AG20443 (cell line): ENCODE measurements at regions not wholly inside any gene's neighbourhood (a gene's known extent, or its start where the extent isn't known, plus 50 kb on each side); places are given as distances from the start of the nearest gene placed in this dataset.

Experiments used
- DNase-seq: peaks from one replicate; pipeline ENCODE4 v3.0.0; 2012; ENCODE audit warnings: low spot score, mixed read lengths

DNA sequence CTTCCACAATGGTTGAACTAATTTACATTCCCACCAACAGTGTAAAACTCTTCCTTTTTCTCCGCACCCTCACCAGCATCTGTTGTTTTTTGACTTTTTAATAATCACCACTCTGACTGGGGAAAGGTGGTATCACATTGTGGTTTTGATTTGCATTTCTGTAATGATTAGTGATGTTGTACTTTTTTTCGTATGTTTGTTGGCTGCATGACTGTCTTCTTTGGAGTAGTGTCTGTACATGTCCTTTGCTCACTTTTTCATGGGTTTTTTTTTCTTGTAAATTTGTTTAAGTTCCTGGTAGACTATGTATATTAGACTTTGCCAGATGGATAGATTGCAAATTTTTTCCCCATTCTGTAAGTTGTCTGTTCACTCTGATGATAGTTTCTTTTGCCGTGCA is 574.8 kb downstream of the KCNJ3 start:
- DNase-seq: no peak

GRCh38 chr2:155266583-155266982 is 568.1 kb downstream of the KCNJ3 start:
- no peak for DNase-seq

- DNase-seq: no peak
Observed at GRCh38 chr2:155266109-155266508, 567.6 kb downstream of the KCNJ3 start.

DNA sequence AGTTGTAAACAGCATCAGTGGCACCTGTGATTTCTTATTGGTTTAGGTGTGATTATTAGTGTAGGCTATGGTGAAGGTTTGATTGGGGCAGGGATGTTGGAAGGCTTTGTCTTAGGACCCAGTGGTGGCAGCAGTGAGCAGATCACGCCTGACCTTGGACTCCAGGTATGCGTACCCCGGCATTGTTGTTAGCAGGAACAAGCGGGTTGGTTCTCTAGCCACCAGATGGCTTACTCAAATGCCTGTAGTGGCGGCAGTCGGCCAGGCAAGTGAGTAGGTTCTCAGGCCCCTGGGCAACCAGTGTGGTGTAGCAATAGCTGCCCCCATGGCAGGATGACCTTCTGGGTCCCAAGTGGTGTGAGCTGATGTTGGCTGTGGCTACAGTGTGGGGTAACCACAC is 558.3 kb downstream of the KCNJ3 start:
- no peak for DNase-seq

DNA sequence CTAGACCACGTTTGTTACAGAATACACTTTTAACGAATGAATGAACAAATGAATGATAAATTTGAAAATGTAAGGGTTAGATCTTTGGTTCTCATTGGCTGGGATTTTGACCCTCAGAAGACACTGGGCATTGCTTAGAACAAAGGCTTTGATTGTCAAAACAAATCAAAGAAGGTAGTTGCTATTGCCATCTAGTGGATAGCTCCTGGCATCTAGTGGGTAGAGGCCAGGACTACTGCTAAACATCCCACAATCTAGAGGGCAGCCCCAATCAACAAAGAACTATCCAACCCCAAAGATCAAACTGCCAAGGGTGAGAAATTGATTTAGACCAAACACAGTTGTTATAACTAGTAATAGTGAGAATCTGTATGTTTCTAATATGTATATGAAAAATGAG is 552.3 kb downstream of the KCNJ3 start:
- no peak for DNase-seq

GRCh38 chr2:155240176-155240575 is 541.7 kb downstream of the KCNJ3 start:
- DNase-seq: no peak

DNA sequence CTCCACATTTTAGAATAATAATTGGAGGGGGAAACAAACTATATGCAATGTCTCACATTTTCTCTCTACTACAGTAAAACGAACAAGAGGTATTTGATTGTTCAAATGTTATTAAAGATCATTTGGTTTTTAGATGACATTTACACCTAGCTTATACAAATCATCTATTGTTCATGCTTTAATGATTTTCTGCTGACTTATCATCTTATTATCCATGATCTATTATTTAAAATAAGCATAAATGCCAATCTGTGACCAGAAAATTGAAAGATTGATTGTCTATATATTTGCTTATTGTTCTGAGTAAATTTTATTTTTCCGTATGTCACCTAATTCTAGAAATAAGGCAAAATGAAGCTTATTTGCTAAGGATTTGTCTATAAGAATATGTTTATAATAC is 537.2 kb downstream of the KCNJ3 start:
- no peak for DNase-seq

DNA sequence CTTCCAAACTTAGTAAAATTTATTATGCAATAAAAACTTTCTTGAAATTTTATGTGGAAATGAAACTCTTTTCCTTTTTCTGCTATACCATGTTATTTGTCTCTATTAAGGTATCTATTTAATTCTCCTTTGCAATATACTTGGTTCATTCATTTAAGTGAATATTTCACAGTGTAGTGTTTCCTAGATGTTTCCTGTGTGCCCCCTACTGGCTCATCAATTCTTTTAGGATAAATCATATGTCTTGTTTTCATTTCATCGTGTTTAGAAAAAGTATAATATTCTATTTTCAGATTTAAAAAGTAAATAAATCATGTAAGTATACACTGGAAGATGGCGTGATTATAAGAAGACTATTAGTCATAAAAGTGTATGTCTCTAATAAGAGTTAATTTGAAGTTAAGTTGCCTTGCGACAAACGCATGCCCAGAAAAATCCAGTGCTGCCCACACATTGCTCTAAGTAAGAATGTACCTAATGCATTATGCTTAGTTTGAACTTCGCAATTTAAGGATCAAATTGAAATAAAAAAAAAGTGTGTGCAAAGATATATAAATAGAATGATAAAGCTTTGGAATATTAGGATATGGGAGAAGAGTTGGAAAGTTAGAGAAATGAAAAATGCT is 525.4 kb downstream of the KCNJ3 start:
- DNase-seq: no peak

GRCh38 chr2:155218945-155219344 is 520.5 kb downstream of the KCNJ3 start:
- no peak for DNase-seq

- no peak for DNase-seq
Observed at GRCh38 chr2:155218292-155218924, 519.9 kb downstream of the KCNJ3 start.

GRCh38 chr2:155215037-155215707 is 516.7 kb downstream of the KCNJ3 start:
- DNase-seq: no peak

- no peak for DNase-seq
Observed at GRCh38 chr2:155209696-155210450, 511.4 kb downstream of the KCNJ3 start.

GRCh38 chr2:155203178-155203577 is 504.7 kb downstream of the KCNJ3 start:
- no peak for DNase-seq

DNA sequence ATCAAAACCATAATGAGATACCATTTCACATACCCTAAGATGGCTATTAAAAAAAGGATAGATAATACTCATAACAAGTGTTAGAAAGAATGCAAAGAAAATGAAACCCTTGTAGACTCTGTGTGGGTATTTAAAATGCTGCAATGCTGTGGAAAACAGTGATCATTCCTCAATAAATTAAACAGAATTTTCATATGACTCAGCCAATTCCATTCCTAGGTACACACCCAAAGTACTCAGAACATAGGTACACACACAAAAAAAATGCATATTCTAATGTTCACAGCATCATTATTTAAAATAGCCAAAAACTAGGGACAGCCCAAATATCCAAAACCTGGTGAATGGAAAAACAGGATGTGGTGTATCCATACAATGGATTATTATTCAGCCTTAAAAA is 502.3 kb downstream of the KCNJ3 start:
- no peak for DNase-seq

DNA sequence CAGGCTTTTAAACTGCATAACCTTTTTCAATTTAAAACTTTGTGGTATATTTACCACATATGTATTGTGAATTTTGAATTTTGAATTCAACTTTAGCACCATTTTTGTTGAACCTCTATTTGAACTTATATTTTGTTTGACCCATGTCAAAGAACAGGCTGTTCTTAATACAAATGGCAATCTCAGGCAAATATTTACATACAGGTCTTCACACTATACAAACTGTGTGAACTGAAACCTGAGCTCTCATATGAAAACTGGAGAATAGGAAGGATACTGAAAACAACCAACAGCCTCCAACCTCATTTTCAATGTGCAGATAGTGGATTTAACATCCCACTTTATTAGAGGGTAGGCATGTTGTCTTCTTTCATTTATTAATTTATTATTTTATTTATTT is 491.8 kb downstream of the KCNJ3 start:
- no peak for DNase-seq

DNA sequence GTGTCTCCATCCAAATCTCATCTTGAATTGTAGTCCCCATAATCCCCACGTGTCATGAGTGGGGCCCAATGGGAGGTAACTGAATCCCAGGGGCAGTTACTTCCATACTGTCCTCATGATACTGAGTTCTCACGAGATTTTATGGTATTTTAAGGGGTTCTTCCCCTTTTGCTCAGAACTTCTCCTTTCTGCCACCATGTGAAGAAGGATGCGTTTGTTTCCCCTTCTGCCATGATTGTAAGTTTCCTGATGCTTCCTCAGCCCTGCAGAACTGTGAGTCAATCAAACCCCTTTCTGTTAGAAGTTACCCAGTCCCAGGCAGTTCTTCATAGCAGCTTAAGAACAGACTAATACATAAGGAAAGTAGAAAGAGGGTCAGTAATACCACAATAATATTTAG is 480.4 kb downstream of the KCNJ3 start:
- no peak for DNase-seq

DNA sequence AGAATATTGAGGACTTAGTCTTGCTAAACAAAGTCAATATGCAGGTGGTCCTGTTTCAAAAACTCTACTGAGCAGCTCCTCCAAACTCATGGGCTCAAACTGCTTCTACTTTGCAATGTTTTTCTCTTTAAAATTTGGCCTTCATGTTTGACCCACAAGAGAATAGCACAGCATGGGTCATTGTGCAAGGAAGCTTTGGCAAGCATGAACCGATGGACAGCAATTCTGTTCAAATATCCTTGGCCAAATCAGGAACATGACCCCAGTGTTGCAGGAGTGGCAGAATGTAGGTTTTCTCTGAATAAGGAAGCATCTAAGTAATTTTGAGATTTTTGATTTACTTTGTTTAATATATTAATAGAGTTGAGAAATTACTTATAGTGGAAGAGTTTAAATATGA is 477.9 kb downstream of the KCNJ3 start:
- no peak for DNase-seq

- DNase-seq: no peak
Observed at GRCh38 chr2:155169317-155169716, 470.8 kb downstream of the KCNJ3 start.

DNA sequence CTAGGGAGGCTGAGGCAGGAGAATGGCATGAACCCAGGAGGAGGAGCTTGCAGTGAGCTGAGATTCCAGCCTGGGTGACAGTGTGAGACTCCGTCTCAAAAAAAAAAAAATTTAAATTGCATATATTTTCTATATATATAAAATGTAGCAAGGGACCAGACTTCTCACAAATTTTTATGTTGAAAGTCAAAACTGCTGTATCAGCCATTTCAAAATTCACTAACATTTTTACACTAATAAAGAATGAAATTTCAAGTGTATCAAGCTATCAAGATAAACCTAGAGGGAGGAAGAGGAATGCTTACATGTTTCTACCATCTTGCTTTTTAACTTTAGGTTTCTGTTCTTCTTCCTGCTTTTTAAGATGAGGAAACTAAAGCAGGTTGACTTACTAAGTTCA is 464.0 kb downstream of the KCNJ3 start:
- no peak for DNase-seq

- no peak for DNase-seq
Observed at GRCh38 chr2:155161314-155161713, 462.8 kb downstream of the KCNJ3 start.

DNA sequence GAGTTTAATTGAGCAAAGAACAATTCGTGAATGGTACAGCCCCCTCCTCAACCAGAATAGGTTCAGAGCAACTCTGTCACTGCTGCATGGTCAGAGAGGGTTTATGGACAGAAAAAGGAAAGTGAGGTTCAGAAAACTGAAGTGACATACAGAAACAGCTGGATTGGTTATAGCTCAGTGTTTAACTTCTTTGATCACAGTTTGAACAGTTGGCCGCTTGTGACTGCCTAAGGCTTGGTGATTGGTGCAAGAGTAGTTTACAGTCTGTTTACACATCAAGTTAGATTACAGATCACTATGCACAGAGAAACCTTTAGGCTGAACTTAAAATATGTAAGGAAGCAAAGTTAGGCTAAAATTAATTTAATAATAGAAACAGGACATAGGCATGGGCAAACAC is 459.2 kb downstream of the KCNJ3 start:
- no peak for DNase-seq

- DNase-seq: no peak
Observed at GRCh38 chr2:155157065-155157464, 458.6 kb downstream of the KCNJ3 start.

- DNase-seq: no peak
Observed at GRCh38 chr2:155151945-155152344, 453.4 kb downstream of the KCNJ3 start.
